Sciatic nerve (tissue), 2 donors: ENCODE measurements at regions not wholly inside any gene's neighbourhood (a gene's known extent, or its start where the extent isn't known, plus 50 kb on each side); places are given as distances from the start of the nearest gene placed in this dataset.
"Not testable (repeated sequence)": the region's sequence is repeated elsewhere in the genome, so short reads cannot be mapped to it uniquely, and the experiment has no call there.

Experiments used
- ATAC-seq: fragments of 200-7000 bp; cut with Tn5 transposase; one replicate; pipeline ENCODE4 v1.9.1; 2020; ENCODE audit warnings: mild to moderate bottlenecking, moderate library complexity
- DNase-seq: peaks from one replicate; pipeline ENCODE4 v3.0.0-alpha.2; 2020; ENCODE audit warnings: low spot score
- intact Hi-C: fragments of 100-400 bp; cut with DNase I; formaldehyde crosslinking; loops from one replicate; pipeline ENCODE4 v1.14.2; 2022
- donor health status: DM: no; HTN: no; CAD: no.
- donor health status: DM: no; HTN: no; CAD: no.

- ATAC-seq (peak; percentile 22), DNase-seq (no peak)
- intact Hi-C loops: no loop called here
These were observed 130.0 kb downstream of the ASB7 start for GRCh38 chr15:100732211-100733055.

- intact Hi-C loops: no loop called here
- DNase-seq: no peak
- ATAC-seq: peak; percentile 75
These were observed 130.9 kb downstream of the ASB7 start for GRCh38 chr15:100733101-100733842.

- ATAC-seq, DNase-seq, intact Hi-C loops: not testable (repeated sequence)
These were observed 131.4 kb downstream of the ASB7 start for GRCh38 chr15:100733843-100734185.

GRCh38 chr15:100734586-100734985 lies 132.2 kb downstream of the ASB7 start:
- ATAC-seq (no peak), DNase-seq (no peak)
- intact Hi-C loops: no loop called here

- no peak for ATAC-seq
- intact Hi-C loops: no loop called here
- DNase-seq: no peak
These were observed 133.0 kb downstream of the ASB7 start for GRCh38 chr15:100735129-100736053.

GRCh38 chr15:100737214-100737613 lies 134.8 kb downstream of the ASB7 start:
- intact Hi-C loops: no loop called here
- DNase-seq (no peak), ATAC-seq (no peak)

- no peak for DNase-seq
- intact Hi-C loops: no loop called here
- ATAC-seq: no peak
These were observed 136.2 kb downstream of the ASB7 start for GRCh38 chr15:100738614-100739013.

- intact Hi-C loops: no loop called here
- DNase-seq: no peak
- no peak for ATAC-seq
These were observed 137.7 kb downstream of the ASB7 start for GRCh38 chr15:100740138-100740537.

GRCh38 chr15:100751585-100751984 lies 128.0 kb upstream of the ALDH1A3 start:
- no peak for DNase-seq
- ATAC-seq: no peak
- intact Hi-C loops: no loop called here

GRCh38 chr15:100753503-100753902 lies 126.1 kb upstream of the ALDH1A3 start:
- intact Hi-C loops: no loop called here
- ATAC-seq (no peak), DNase-seq (no peak)

GRCh38 chr15:100757661-100758060 lies 122.0 kb upstream of the ALDH1A3 start:
- intact Hi-C loops: no loop called here
- ATAC-seq: no peak
- DNase-seq: no peak

GRCh38 chr15:100758555-100758954 lies 121.1 kb upstream of the ALDH1A3 start:
- DNase-seq (no peak), ATAC-seq (no peak)
- intact Hi-C loops: no loop called here

- DNase-seq (no peak), ATAC-seq (no peak)
- intact Hi-C loops: no loop called here
These were observed 120.5 kb upstream of the ALDH1A3 start for GRCh38 chr15:100759106-100759505.

- DNase-seq (no peak), ATAC-seq (peak; percentile 82)
- intact Hi-C loops: no loop called here
These were observed 119.8 kb upstream of the ALDH1A3 start for GRCh38 chr15:100759698-100760356.

- ATAC-seq (no peak), DNase-seq (no peak)
- intact Hi-C loops: no loop called here
These were observed 119.2 kb upstream of the ALDH1A3 start for GRCh38 chr15:100760357-100760903.

GRCh38 chr15:100761290-100761935 lies 118.2 kb upstream of the ALDH1A3 start:
- intact Hi-C loops: no loop called here
- ATAC-seq (no peak), DNase-seq (no peak)

- intact Hi-C loops: no loop called here
- DNase-seq (no peak), ATAC-seq (no peak)
These were observed 117.3 kb upstream of the ALDH1A3 start for GRCh38 chr15:100762289-100762688.
